ENCODE measurements at regions not wholly inside any gene's neighbourhood (a gene's known extent, or its start where the extent isn't known, plus 50 kb on each side); places are given as distances from the start of the nearest gene placed in this dataset.

DNA sequence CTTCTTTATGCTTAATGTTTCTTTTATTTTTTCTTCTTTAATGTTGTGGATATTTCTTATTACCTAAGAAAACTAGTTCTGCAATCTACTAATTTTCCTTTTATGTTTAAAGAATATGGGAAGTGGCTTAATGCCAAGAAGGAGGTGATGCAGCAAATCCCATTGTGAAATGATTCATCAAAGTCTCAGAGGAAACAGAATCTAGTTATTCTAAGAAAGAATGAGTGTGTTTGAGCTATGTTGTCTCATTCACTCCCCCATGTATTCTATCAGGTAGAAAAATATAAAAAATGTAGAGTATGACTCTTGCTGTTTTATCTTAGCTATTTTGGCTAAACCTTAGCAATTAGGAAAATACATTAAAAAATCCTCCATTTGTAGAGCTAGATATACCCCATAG is 659.9 kb upstream of the RGS18 start (continued):
- TF ChIP-seq, protein P1, sequence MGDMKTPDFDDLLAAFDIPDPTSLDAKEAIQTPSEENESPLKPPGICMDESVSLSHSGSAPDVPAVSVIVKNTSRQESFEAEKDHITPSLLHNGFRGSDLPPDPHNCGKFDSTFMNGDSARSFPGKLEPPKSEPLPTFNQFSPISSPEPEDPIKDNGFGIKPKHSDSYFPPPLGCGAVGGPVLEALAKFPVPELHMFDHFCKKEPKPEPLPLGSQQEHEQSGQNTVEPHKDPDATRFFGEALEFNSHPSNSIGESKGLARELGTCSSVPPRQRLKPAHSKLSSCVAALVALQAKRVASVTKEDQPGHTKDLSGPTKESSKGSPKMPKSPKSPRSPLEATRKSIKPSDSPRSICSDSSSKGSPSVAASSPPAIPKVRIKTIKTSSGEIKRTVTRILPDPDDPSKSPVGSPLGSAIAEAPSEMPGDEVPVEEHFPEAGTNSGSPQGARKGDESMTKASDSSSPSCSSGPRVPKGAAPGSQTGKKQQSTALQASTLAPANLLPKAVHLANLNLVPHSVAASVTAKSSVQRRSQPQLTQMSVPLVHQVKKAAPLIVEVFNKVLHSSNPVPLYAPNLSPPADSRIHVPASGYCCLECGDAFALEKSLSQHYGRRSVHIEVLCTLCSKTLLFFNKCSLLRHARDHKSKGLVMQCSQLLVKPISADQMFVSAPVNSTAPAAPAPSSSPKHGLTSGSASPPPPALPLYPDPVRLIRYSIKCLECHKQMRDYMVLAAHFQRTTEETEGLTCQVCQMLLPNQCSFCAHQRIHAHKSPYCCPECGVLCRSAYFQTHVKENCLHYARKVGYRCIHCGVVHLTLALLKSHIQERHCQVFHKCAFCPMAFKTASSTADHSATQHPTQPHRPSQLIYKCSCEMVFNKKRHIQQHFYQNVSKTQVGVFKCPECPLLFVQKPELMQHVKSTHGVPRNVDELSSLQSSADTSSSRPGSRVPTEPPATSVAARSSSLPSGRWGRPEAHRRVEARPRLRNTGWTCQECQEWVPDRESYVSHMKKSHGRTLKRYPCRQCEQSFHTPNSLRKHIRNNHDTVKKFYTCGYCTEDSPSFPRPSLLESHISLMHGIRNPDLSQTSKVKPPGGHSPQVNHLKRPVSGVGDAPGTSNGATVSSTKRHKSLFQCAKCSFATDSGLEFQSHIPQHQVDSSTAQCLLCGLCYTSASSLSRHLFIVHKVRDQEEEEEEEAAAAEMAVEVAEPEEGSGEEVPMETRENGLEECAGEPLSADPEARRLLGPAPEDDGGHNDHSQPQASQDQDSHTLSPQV (IDR thresholded peaks at IDR 0.05) = no peak

DNA sequence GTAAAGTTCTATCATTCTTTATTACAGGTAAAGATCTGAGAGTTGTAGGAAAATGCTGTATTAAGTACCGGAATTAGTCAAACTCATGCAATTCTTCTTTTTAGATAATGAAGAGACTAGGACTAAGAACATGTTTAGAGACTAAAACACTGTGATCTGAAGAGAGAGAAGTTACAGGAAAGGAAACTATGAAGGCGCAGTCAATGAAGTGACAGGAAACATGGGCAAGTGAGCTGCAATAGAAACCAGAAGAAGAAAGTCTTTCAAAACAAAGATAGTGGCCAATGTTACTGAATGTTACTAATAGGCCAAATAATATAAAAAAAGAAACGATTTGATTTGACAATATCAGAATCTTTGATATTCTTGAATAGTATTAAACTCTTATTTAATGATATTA is 659.4 kb upstream of the RGS18 start:
- Histone ChIP-seq H2AFZ (ENCODE audit: low read depth, low read length) (peak overlapping the region; percentile 14; the same call in 1 of the 2 replicates), H3K36me3 (ENCODE audit: control insufficient read depth, insufficient read depth, low read length) (no peaks in the 10 kb centered on the region), H3K9me3 (replicated peaks; ENCODE audit: control insufficient read depth, insufficient read depth, low read depth, low read length) (no peaks in the 10 kb centered on the region), H3K4me1 (replicated peaks in 1 of 2; ENCODE audit: control insufficient read depth in 2 of 2, insufficient read depth in 2 of 2, low read length in 2 of 2) (no peaks in the 10 kb centered on the region), H3K27me3 (ENCODE audit: control insufficient read depth in 2 of 2, insufficient read depth in 2 of 2, low read length in 2 of 2) (no peaks in the 10 kb centered on the region), H3K9me1 (ENCODE audit: control insufficient read depth, insufficient read depth, low read length) (no peaks in the 10 kb centered on the region), H3K4me2 (ENCODE audit: insufficient read depth, low read length) (no peak overlapping the region), H3K9ac (ENCODE audit: insufficient read depth in 1 of 2, low read depth in 2 of 2, low read length in 2 of 2) (no peak overlapping the region), H3K27ac (ENCODE audit: extremely low read depth, low read depth, low read length) (peak overlapping the region; percentile 2; the same call in 1 of the 3 replicates), H4K20me1 (replicated peaks; ENCODE audit: control insufficient read depth, insufficient read depth, low read length) (no peaks in the 10 kb centered on the region), H3K79me2 (ENCODE audit: control insufficient read depth, insufficient read depth, low read length) (no peaks in the 10 kb centered on the region), H3K4me3 (no peak overlapping the region)
- ChIA-PET POLR2A (no interaction called here), CTCF (ENCODE audit: low intra/inter-chr PET ratio) (no interaction called here)
- TF ChIP-seq PHF21A (IDR thresholded peaks at IDR 0.05; ENCODE audit: borderline replicate concordance, low read depth) (no peak), PHB (CRISPR knock-in tag; IDR thresholded peaks at IDR 0.05) (no peak), ZKSCAN8 (CRISPR knock-in tag; IDR thresholded peaks at IDR 0.05) (no peak), ZNF197 (CRISPR knock-in tag; IDR thresholded peaks at IDR 0.05; ENCODE audit: low read depth) (no peak)
- no peak for ATAC-seq
- WGBS (ENCODE audit: insufficient coverage, low coverage, missing lambda C conversion rate) = 14% methylated on average over 3 of the region's 3 CpGs
- no TSS peak for BruUV-seq (replicated peaks)
- FAIRE-seq = no peak
- intact Hi-C loops (cut with micrococcal nuclease) (no loop called here), in situ Hi-C loops (cut with MboI) (no loop called here)
- DNase-seq (ENCODE audit: extremely low read depth in 1 of 4, low spot score in 3 of 4) = no peak
